ENCODE measurements at regions not wholly inside any gene's neighbourhood (a gene's known extent, or its start where the extent isn't known, plus 50 kb on each side); places are given as distances from the start of the nearest gene placed in this dataset.

- Histone ChIP-seq H3K27ac (no peak overlapping the region), H3K4me3 (ENCODE audit: low read depth, low read length) (no peak overlapping the region), H3K36me3 (replicated peaks) (no peaks in the 10 kb centered on the region), H3K27me3 (replicated peaks) (no peaks in the 10 kb centered on the region)
- TF ChIP-seq CTCF (IDR thresholded peaks at IDR 0.05; ENCODE audit: low read depth, low read length, missing control alignments): no peak
- in situ Hi-C loops (cut with HindIII; ENCODE audit: low pct_ligation_motif_present, low sequenced_read_pairs): no loop called here
- DNase-seq: no peak
These were observed 55.5 kb upstream of the BCAT1 start for GRCh38 chr12:25004447-25004846.

GRCh38 chr12:25001311-25001710 lies 52.4 kb upstream of the BCAT1 start:
- DNase-seq: no peak
- in situ Hi-C loops (cut with HindIII; ENCODE audit: low pct_ligation_motif_present, low sequenced_read_pairs): no loop called here
- TF ChIP-seq CTCF (IDR thresholded peaks at IDR 0.05; ENCODE audit: low read depth, low read length, missing control alignments): no peak
- no peaks in the 10 kb centered on the region for H3K27me3 ChIP-seq (replicated peaks)
- no peaks in the 10 kb centered on the region for H3K36me3 ChIP-seq (replicated peaks)
- H3K27ac ChIP-seq: no peak overlapping the region
- no peak overlapping the region for H3K4me3 ChIP-seq (ENCODE audit: low read depth, low read length)

Data from brain microvascular endothelial cell (primary cell).